ENCODE measurements at regions not wholly inside any gene's neighbourhood (a gene's known extent, or its start where the extent isn't known, plus 50 kb on each side); places are given as distances from the start of the nearest gene placed in this dataset.

- Histone ChIP-seq H2AFZ (ENCODE audit: low read depth, low read length) (no peak overlapping the region), H3K4me2 (ENCODE audit: low read length) (no peak overlapping the region), H3K9ac (ENCODE audit: low read length) (no peak overlapping the region), H3K9me3 (ENCODE audit: low read length) (no peaks in the 10 kb centered on the region), H3F3A (ENCODE audit: insufficient read depth, low read length, poor library complexity, severe bottlenecking) (no peaks in the 10 kb centered on the region), H3K27ac (ENCODE audit: low read length) (no peak overlapping the region), H3K4me3 (ENCODE audit: low read length) (no peak overlapping the region), H3K36me3 (ENCODE audit: insufficient read depth, low read length) (no peaks in the 10 kb centered on the region), H3K27me3 (ENCODE audit: insufficient read depth, low read depth, low read length) (no peaks in the 10 kb centered on the region), H4K20me1 (ENCODE audit: insufficient read depth) (no peaks in the 10 kb centered on the region), H3K79me2 (replicated peaks; ENCODE audit: insufficient read depth, low read length) (no peaks in the 10 kb centered on the region), H3K9me2 (ENCODE audit: insufficient read depth, low read length) (no peaks in the 10 kb centered on the region)
- TF ChIP-seq REST (IDR thresholded peaks at IDR 0.05; ENCODE audit: borderline replicate concordance) (no peak), CTCF (IDR thresholded peaks at IDR 0.05; ENCODE audit: poor library complexity, severe bottlenecking) (no peak), EP300 (conservative IDR thresholded peaks at IDR 0.05; ENCODE audit: poor library complexity, severe bottlenecking) (no peak), RAD21 (conservative IDR thresholded peaks at IDR 0.05) (no peak), MXI1 (conservative IDR thresholded peaks at IDR 0.05; ENCODE audit: poor library complexity, severe bottlenecking) (no peak), POLR2AphosphoS5 (IDR thresholded peaks at IDR 0.05) (no peak), SMC3 (conservative IDR thresholded peaks at IDR 0.05; ENCODE audit: poor library complexity) (no peak), EZH2 (IDR thresholded peaks at IDR 0.05; ENCODE audit: borderline replicate concordance, insufficient read depth, low read length, poor library complexity, severe bottlenecking) (no peak)
These were observed 143.8 kb upstream of the RPL38 start for GRCh38 chr17:74059479-74060240.

GRCh38 chr17:74061758-74062157, 141.7 kb upstream of the RPL38 start:
- no peaks in the 10 kb centered on the region for H3F3A ChIP-seq (ENCODE audit: insufficient read depth, low read length, poor library complexity, severe bottlenecking)
- no peaks in the 10 kb centered on the region for H3K27me3 ChIP-seq (ENCODE audit: insufficient read depth, low read depth, low read length)
- H4K20me1 ChIP-seq (ENCODE audit: insufficient read depth) = no peaks in the 10 kb centered on the region
- H3K27ac ChIP-seq (ENCODE audit: low read length) = no peak overlapping the region
- H2AFZ ChIP-seq (ENCODE audit: low read depth, low read length) = no peak overlapping the region
- H3K9ac ChIP-seq (ENCODE audit: low read length) = no peak overlapping the region
- no peak overlapping the region for H3K4me3 ChIP-seq (ENCODE audit: low read length)
- H3K79me2 ChIP-seq (replicated peaks; ENCODE audit: insufficient read depth, low read length) = no peaks in the 10 kb centered on the region
- no peaks in the 10 kb centered on the region for H3K9me2 ChIP-seq (ENCODE audit: insufficient read depth, low read length)
- H3K36me3 ChIP-seq (ENCODE audit: insufficient read depth, low read length) = no peaks in the 10 kb centered on the region
- TF ChIP-seq TAF1 (IDR thresholded peaks at IDR 0.05; ENCODE audit: low read depth) (no peak), MXI1 (conservative IDR thresholded peaks at IDR 0.05; ENCODE audit: poor library complexity, severe bottlenecking) (no peak), EP300 (conservative IDR thresholded peaks at IDR 0.05; ENCODE audit: poor library complexity, severe bottlenecking) (no peak), CTCF (IDR thresholded peaks at IDR 0.05; ENCODE audit: poor library complexity, severe bottlenecking) (no peak), EZH2 (IDR thresholded peaks at IDR 0.05; ENCODE audit: borderline replicate concordance, insufficient read depth, low read length, poor library complexity, severe bottlenecking) (no peak), REST (IDR thresholded peaks at IDR 0.05; ENCODE audit: borderline replicate concordance) (no peak), SMC3 (conservative IDR thresholded peaks at IDR 0.05; ENCODE audit: poor library complexity) (no peak), POLR2AphosphoS5 (IDR thresholded peaks at IDR 0.05) (no peak), RAD21 (conservative IDR thresholded peaks at IDR 0.05) (no peak)
- H3K4me2 ChIP-seq (ENCODE audit: low read length) = no peak overlapping the region
- no peaks in the 10 kb centered on the region for H3K9me3 ChIP-seq (ENCODE audit: low read length)

All from neural cell (in vitro differentiated cells).